ENCODE measurements at regions not wholly inside any gene's neighbourhood (a gene's known extent, or its start where the extent isn't known, plus 50 kb on each side); places are given as distances from the start of the nearest gene placed in this dataset.

- intact Hi-C loops (cut with micrococcal nuclease) = no loop called here
- no peak overlapping the region for H3K27ac ChIP-seq (ENCODE audit: low read depth in 1 of 2, low read length in 2 of 2)
- no CpG with 5 or more reads among the region's 2 CpGs for WGBS (ENCODE audit: insufficient coverage)
Measured at GRCh38 chr3:162992741-162993140, 1496.1 kb downstream of the OTOL1 start.

GRCh38 chr3:162994165-162994564, 1497.6 kb downstream of the OTOL1 start:
- Histone ChIP-seq H3K36me3 (replicated peaks in 1 of 2; ENCODE audit: control insufficient read depth in 1 of 2, insufficient read depth in 2 of 2, low read length in 2 of 2) (no peaks in the 10 kb centered on the region), H3K9ac (ENCODE audit: insufficient read depth, low read length, poor library complexity, severe bottlenecking) (no peak overlapping the region), H3K4me2 (replicated peaks; ENCODE audit: extremely low read depth, low read length, poor library complexity, severe bottlenecking) (no peak overlapping the region), H3K27me3 (ENCODE audit: control insufficient read depth in 2 of 2, insufficient read depth in 2 of 2, low read length in 2 of 2) (no peaks in the 10 kb centered on the region), H3K27ac (ENCODE audit: low read depth in 1 of 2, low read length in 2 of 2) (no peak overlapping the region), H3K4me1 (ENCODE audit: control insufficient read depth in 1 of 2, insufficient read depth in 2 of 2, low read length in 2 of 2) (no peaks in the 10 kb centered on the region), H3K9me3 (replicated peaks in 1 of 2; ENCODE audit: control insufficient read depth in 1 of 2, insufficient read depth in 1 of 2, low read length in 2 of 2) (peaks cover 0 to 5% of the 10 kb centered on the region in 2 donors), H3K79me2 (ENCODE audit: insufficient read depth, low read length) (no peaks in the 10 kb centered on the region), H4K20me1 (ENCODE audit: insufficient read depth, low read length) (no peaks in the 10 kb centered on the region), H2AFZ (ENCODE audit: insufficient read depth, low read depth, low read length, poor library complexity, severe bottlenecking) (no peak overlapping the region), H3K4me3 (replicated peaks in 1 of 3; ENCODE audit: low read depth in 2 of 3, low read length in 3 of 3) (no peak overlapping the region)
- WGBS (ENCODE audit: insufficient coverage) = no CpG with 5 or more reads among the region's 1 CpG
- no peak overlapping the region for H3K4me3 Mint-ChIP-seq
- peaks cover 0 to 10% (median 2%) of the 10 kb centered on the region in 7 donors for H3K9me3 Mint-ChIP-seq
- H3K4me1 Mint-ChIP-seq = no peaks in the 10 kb centered on the region
- intact Hi-C loops (cut with micrococcal nuclease) = no loop called here
- no peaks in the 10 kb centered on the region for H3K36me3 Mint-ChIP-seq
- no peak for DNase-seq
- no peak overlapping the region for H3K27ac Mint-ChIP-seq
- no peaks in the 10 kb centered on the region for H3K27me3 Mint-ChIP-seq (ENCODE audit: low read depth in 3 of 3)
- TF ChIP-seq, protein P1, sequence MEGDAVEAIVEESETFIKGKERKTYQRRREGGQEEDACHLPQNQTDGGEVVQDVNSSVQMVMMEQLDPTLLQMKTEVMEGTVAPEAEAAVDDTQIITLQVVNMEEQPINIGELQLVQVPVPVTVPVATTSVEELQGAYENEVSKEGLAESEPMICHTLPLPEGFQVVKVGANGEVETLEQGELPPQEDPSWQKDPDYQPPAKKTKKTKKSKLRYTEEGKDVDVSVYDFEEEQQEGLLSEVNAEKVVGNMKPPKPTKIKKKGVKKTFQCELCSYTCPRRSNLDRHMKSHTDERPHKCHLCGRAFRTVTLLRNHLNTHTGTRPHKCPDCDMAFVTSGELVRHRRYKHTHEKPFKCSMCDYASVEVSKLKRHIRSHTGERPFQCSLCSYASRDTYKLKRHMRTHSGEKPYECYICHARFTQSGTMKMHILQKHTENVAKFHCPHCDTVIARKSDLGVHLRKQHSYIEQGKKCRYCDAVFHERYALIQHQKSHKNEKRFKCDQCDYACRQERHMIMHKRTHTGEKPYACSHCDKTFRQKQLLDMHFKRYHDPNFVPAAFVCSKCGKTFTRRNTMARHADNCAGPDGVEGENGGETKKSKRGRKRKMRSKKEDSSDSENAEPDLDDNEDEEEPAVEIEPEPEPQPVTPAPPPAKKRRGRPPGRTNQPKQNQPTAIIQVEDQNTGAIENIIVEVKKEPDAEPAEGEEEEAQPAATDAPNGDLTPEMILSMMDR (IDR thresholded peaks at IDR 0.05) = no peak

More at GRCh38 chr3:162992741-162993140, 1496.1 kb downstream of the OTOL1 start:
- H3K9me3 ChIP-seq (replicated peaks in 1 of 2; ENCODE audit: control insufficient read depth in 1 of 2, insufficient read depth in 1 of 2, low read length in 2 of 2) = peaks cover 0 to 5% of the 10 kb centered on the region in 2 donors
- no peaks in the 10 kb centered on the region for H3K27me3 Mint-ChIP-seq (ENCODE audit: low read depth in 3 of 3)
- no peak for DNase-seq
- H3K4me2 ChIP-seq (replicated peaks; ENCODE audit: extremely low read depth, low read length, poor library complexity, severe bottlenecking) = no peak overlapping the region
- no peaks in the 10 kb centered on the region for H4K20me1 ChIP-seq (ENCODE audit: insufficient read depth, low read length)
- H3K36me3 ChIP-seq (replicated peaks in 1 of 2; ENCODE audit: control insufficient read depth in 1 of 2, insufficient read depth in 2 of 2, low read length in 2 of 2) = no peaks in the 10 kb centered on the region
- TF ChIP-seq, protein P1 (IDR thresholded peaks at IDR 0.05) = no peak
- no peaks in the 10 kb centered on the region for H3K4me1 Mint-ChIP-seq
- H3K36me3 Mint-ChIP-seq = no peaks in the 10 kb centered on the region
- H3K4me1 ChIP-seq (ENCODE audit: control insufficient read depth in 1 of 2, insufficient read depth in 2 of 2, low read length in 2 of 2) = no peaks in the 10 kb centered on the region
- no peak overlapping the region for H3K9ac ChIP-seq (ENCODE audit: insufficient read depth, low read length, poor library complexity, severe bottlenecking)
- no peaks in the 10 kb centered on the region for H3K27me3 ChIP-seq (ENCODE audit: control insufficient read depth in 2 of 2, insufficient read depth in 2 of 2, low read length in 2 of 2)
- H3K4me3 Mint-ChIP-seq = no peak overlapping the region
- no peak overlapping the region for H3K4me3 ChIP-seq (replicated peaks in 1 of 3; ENCODE audit: low read depth in 2 of 3, low read length in 3 of 3)
- H2AFZ ChIP-seq (ENCODE audit: insufficient read depth, low read depth, low read length, poor library complexity, severe bottlenecking) = no peak overlapping the region
- no peaks in the 10 kb centered on the region for H3K79me2 ChIP-seq (ENCODE audit: insufficient read depth, low read length)
- peaks cover 0 to 15% (median 6%) of the 10 kb centered on the region in 7 donors for H3K9me3 Mint-ChIP-seq
- no peak overlapping the region for H3K27ac Mint-ChIP-seq

Measured in CD14-positive monocyte (primary cell).